ENCODE measurements at regions not wholly inside any gene's neighbourhood (a gene's known extent, or its start where the extent isn't known, plus 50 kb on each side); places are given as distances from the start of the nearest gene placed in this dataset.

GRCh38 chr20:4519534-4519933, 166.7 kb upstream of the PRNP start:
- TF ChIP-seq CTCF (IDR thresholded peaks at IDR 0.05), result peak in 2 of 3 experiments; percentile 22 to 28
- TF ChIP-seq POLR2A (IDR thresholded peaks at IDR 0.05), result no peak
